ENCODE measurements at regions not wholly inside any gene's neighbourhood (a gene's known extent, or its start where the extent isn't known, plus 50 kb on each side); places are given as distances from the start of the nearest gene placed in this dataset.

DNA sequence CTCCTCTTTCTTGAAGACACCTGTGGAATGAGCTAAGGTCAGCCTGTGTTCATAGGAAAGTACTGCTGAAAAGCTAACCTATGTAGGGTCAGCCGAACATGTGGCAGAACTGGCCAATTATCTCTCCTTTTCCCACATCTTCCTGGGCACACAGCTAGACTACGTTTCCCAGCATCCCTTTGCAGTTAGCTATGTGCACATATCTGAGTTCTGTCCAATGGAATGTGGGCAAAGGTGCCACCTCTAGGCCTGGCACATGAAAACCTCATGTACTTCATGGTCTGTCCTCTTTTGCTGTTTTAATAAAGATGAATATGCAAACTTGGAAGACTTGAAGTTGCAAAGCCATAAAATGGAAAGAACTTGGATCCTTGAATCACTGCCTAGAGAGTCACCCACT, 352.6 kb downstream of the TNS1 start:
- TF ChIP-seq, protein P1, sequence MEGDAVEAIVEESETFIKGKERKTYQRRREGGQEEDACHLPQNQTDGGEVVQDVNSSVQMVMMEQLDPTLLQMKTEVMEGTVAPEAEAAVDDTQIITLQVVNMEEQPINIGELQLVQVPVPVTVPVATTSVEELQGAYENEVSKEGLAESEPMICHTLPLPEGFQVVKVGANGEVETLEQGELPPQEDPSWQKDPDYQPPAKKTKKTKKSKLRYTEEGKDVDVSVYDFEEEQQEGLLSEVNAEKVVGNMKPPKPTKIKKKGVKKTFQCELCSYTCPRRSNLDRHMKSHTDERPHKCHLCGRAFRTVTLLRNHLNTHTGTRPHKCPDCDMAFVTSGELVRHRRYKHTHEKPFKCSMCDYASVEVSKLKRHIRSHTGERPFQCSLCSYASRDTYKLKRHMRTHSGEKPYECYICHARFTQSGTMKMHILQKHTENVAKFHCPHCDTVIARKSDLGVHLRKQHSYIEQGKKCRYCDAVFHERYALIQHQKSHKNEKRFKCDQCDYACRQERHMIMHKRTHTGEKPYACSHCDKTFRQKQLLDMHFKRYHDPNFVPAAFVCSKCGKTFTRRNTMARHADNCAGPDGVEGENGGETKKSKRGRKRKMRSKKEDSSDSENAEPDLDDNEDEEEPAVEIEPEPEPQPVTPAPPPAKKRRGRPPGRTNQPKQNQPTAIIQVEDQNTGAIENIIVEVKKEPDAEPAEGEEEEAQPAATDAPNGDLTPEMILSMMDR (IDR thresholded peaks at IDR 0.05; ENCODE audit: low read depth, low read length), result no peak
- TF ChIP-seq MYC (IDR thresholded peaks at IDR 0.05; ENCODE audit: low read depth, low read length), result no peak
- no peak for TF ChIP-seq POLR2A (IDR thresholded peaks at IDR 0.05; ENCODE audit: extremely low read depth, insufficient read length)
- TF ChIP-seq, protein P2, sequence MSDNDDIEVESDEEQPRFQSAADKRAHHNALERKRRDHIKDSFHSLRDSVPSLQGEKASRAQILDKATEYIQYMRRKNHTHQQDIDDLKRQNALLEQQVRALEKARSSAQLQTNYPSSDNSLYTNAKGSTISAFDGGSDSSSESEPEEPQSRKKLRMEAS (IDR thresholded peaks at IDR 0.05; ENCODE audit: low read depth, low read length), result no peak
- DNase-seq (ENCODE audit: low read depth), result no peak
- no peak overlapping the region for H3K4me3 ChIP-seq (ENCODE audit: low read depth, low read length)

DNA sequence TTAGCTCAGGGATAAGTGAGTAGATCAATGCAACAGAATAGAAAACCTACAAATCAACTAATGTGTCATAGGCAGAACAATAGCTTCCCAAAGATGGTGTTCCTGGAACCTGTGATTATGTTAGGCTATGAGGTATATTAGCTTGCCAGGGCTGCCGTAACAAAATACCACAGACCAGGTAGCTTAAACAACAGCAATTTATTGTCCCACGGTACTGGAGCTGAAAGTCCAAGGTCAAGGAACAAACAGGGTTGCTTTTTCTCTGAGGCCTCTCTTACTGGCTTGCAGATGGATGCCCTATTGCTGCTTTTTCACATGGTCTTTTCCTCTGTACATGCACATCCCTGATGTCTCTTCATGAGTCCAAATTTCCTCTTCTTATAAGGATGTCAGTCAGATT, 354.9 kb downstream of the TNS1 start:
- TF ChIP-seq MYC (IDR thresholded peaks at IDR 0.05; ENCODE audit: low read depth, low read length), result no peak
- TF ChIP-seq POLR2A (IDR thresholded peaks at IDR 0.05; ENCODE audit: extremely low read depth, insufficient read length), result no peak
- TF ChIP-seq, protein P1 (IDR thresholded peaks at IDR 0.05; ENCODE audit: low read depth, low read length), result no peak
- TF ChIP-seq, protein P2 (IDR thresholded peaks at IDR 0.05; ENCODE audit: low read depth, low read length), result no peak
- no peak overlapping the region for H3K4me3 ChIP-seq (ENCODE audit: low read depth, low read length)
- no peak for DNase-seq (ENCODE audit: low read depth)

DNA sequence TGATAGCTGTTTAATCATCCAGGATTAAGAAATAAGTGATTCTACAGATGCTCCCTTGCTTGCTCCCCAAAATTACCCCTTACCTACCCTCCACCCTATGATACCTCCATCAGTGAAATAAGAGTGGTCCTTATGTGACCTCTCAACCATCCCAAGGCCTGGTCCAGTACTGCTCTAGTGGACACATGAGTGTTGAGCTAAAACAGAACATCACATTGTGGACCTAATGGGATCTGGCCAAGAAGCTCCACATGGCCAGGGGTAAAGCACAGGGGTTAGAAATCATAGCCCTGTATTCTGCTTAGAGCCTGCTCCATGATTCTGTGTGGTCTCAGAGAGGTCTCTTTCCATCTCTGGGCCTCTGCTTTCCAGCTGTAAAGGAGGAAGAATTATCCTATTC, 355.6 kb downstream of the TNS1 start:
- H3K4me3 ChIP-seq (ENCODE audit: low read depth, low read length), result no peak overlapping the region
- TF ChIP-seq, protein P1 (IDR thresholded peaks at IDR 0.05; ENCODE audit: low read depth, low read length), result no peak
- TF ChIP-seq, protein P2 (IDR thresholded peaks at IDR 0.05; ENCODE audit: low read depth, low read length), result no peak
- TF ChIP-seq POLR2A (IDR thresholded peaks at IDR 0.05; ENCODE audit: extremely low read depth, insufficient read length) (no peak), MYC (IDR thresholded peaks at IDR 0.05; ENCODE audit: low read depth, low read length) (no peak)
- DNase-seq (ENCODE audit: low read depth), result no peak

DNA sequence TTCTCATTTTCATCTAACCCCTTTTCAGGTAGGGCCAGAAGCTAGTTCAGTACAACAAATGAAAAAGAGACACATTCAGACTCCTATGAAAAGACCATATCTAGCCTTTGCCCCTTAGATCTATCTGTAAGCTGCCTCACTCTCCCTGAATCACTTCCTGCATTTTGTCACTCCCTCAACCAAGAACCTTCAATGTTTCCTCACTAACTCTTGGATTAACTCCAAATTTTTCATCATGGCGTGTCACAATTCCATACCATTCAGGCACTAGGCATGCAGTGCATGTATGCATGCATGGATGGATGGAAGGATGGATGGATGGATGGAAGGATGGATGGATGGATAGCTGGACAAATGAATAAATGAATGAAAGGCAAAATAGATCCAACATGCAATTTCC, 356.9 kb downstream of the TNS1 start:
- no peak overlapping the region for H3K4me3 ChIP-seq (ENCODE audit: low read depth, low read length)
- DNase-seq (ENCODE audit: low read depth), result no peak
- TF ChIP-seq, protein P2 (IDR thresholded peaks at IDR 0.05; ENCODE audit: low read depth, low read length), result no peak
- TF ChIP-seq, protein P1 (IDR thresholded peaks at IDR 0.05; ENCODE audit: low read depth, low read length), result no peak
- TF ChIP-seq MYC (IDR thresholded peaks at IDR 0.05; ENCODE audit: low read depth, low read length), result no peak
- no peak for TF ChIP-seq POLR2A (IDR thresholded peaks at IDR 0.05; ENCODE audit: extremely low read depth, insufficient read length)

DNA sequence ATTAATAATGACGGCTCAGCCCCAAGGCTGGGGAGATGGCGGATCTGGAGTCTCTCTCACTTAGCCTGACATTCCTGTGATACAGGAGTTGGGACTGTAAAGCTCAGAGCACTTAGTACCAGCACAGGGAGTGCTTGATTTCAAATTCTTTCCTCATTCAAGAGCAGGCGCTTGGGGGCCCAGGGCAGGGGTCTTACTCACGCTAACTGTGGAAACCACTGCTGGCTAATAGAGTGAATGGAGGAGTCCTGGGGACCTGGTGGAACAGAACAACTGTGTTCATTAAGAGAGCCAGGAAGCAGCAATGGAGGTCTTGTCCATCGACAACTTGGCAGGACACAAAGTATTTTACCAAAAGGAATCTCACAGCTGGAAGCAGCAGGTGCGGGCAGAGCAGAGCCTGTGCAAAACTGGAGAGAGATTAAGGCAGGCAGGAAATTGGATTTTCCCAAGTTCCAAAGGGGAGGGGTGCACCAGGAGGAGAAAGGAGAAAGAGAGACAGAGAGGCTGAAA, 358.9 kb downstream of the TNS1 start:
- no peak for DNase-seq (ENCODE audit: low read depth)
- no peak overlapping the region for H3K4me3 ChIP-seq (ENCODE audit: low read depth, low read length)
- TF ChIP-seq POLR2A (IDR thresholded peaks at IDR 0.05; ENCODE audit: extremely low read depth, insufficient read length) (no peak), MYC (IDR thresholded peaks at IDR 0.05; ENCODE audit: low read depth, low read length) (no peak)
- TF ChIP-seq, protein P1 (IDR thresholded peaks at IDR 0.05; ENCODE audit: low read depth, low read length), result no peak
- TF ChIP-seq, protein P2 (IDR thresholded peaks at IDR 0.05; ENCODE audit: low read depth, low read length), result no peak

Measured in NB4 (cell line).